HK-2 (cell line): ENCODE measurements at regions not wholly inside any gene's neighbourhood (a gene's known extent, or its start where the extent isn't known, plus 50 kb on each side); places are given as distances from the start of the nearest gene placed in this dataset.

Experiments used
- DNase-seq: peaks from one replicate; pipeline ENCODE4 v3.0.0-alpha.2; 2018; ENCODE audit not compliant: unreplicated experiment

GRCh38 chr4:164402554-164402953 lies 351.4 kb upstream of the SMIM31 start:
- no peak for DNase-seq

- DNase-seq: no peak
Observed at GRCh38 chr4:164405774-164406173, 348.2 kb upstream of the SMIM31 start.

- no peak for DNase-seq
Observed at GRCh38 chr4:164408831-164409230, 345.1 kb upstream of the SMIM31 start.

GRCh38 chr4:164410401-164410800 lies 343.5 kb upstream of the SMIM31 start:
- DNase-seq: no peak

GRCh38 chr4:164412246-164412645 lies 341.7 kb upstream of the SMIM31 start:
- no peak for DNase-seq

- DNase-seq: no peak
Observed at GRCh38 chr4:164413743-164414142, 340.2 kb upstream of the SMIM31 start.

GRCh38 chr4:164423819-164424218 lies 330.1 kb upstream of the SMIM31 start:
- DNase-seq: no peak

- DNase-seq: no peak
Observed at GRCh38 chr4:164424846-164425245, 329.1 kb upstream of the SMIM31 start.

GRCh38 chr4:164428561-164428960 lies 325.4 kb upstream of the SMIM31 start:
- DNase-seq: no peak

- peak; percentile 51 for DNase-seq
Observed at GRCh38 chr4:164438321-164438720, 315.6 kb upstream of the SMIM31 start.

- DNase-seq: no peak
Observed at GRCh38 chr4:164439037-164439436, 314.9 kb upstream of the SMIM31 start.

GRCh38 chr4:164440199-164440598 lies 313.7 kb upstream of the SMIM31 start:
- DNase-seq: peak; percentile 26

GRCh38 chr4:164441109-164441508 lies 312.8 kb upstream of the SMIM31 start:
- DNase-seq: no peak

GRCh38 chr4:164442180-164442579 lies 311.8 kb upstream of the SMIM31 start:
- DNase-seq: no peak

GRCh38 chr4:164446516-164446915 lies 307.4 kb upstream of the SMIM31 start:
- no peak for DNase-seq

GRCh38 chr4:164461901-164462300 lies 292.0 kb upstream of the SMIM31 start:
- DNase-seq: no peak

GRCh38 chr4:164462471-164462870 lies 291.5 kb upstream of the SMIM31 start:
- DNase-seq: no peak

GRCh38 chr4:164464313-164464712 lies 289.6 kb upstream of the SMIM31 start:
- no peak for DNase-seq

- DNase-seq: no peak
Observed at GRCh38 chr4:164467493-164467892, 286.4 kb upstream of the SMIM31 start.

- no peak for DNase-seq
Observed at GRCh38 chr4:164481306-164482091, 272.4 kb upstream of the SMIM31 start.

GRCh38 chr4:164482092-164482404 lies 271.9 kb upstream of the SMIM31 start:
- DNase-seq: no peak

- no peak for DNase-seq
Observed at GRCh38 chr4:164482758-164483157, 271.2 kb upstream of the SMIM31 start.

- no peak for DNase-seq
Observed at GRCh38 chr4:164483711-164484110, 270.2 kb upstream of the SMIM31 start.

- DNase-seq: no peak
Observed at GRCh38 chr4:164484551-164484950, 269.4 kb upstream of the SMIM31 start.
